ENCODE measurements at regions not wholly inside any gene's neighbourhood (a gene's known extent, or its start where the extent isn't known, plus 50 kb on each side); places are given as distances from the start of the nearest gene placed in this dataset.

DNA sequence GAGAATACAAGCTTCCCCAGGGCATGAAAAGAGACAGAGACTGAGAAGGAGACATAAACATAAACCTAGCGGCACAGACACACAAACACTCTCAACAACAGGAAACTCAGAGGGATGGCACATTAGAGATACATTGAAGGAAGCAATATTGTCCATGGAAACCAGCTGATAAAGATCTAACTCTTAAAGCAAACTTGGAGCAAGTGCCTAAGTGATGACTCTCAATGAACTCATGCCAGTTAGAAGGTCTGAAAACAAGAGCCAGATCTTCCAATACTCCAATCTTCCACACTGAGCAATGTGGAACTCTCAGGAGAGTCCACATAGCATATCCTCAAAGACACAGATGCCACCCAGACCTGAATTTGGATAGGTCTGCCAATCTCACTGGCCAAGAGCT is 168.8 kb upstream of the ISX start:
- TF ChIP-seq, protein P1, sequence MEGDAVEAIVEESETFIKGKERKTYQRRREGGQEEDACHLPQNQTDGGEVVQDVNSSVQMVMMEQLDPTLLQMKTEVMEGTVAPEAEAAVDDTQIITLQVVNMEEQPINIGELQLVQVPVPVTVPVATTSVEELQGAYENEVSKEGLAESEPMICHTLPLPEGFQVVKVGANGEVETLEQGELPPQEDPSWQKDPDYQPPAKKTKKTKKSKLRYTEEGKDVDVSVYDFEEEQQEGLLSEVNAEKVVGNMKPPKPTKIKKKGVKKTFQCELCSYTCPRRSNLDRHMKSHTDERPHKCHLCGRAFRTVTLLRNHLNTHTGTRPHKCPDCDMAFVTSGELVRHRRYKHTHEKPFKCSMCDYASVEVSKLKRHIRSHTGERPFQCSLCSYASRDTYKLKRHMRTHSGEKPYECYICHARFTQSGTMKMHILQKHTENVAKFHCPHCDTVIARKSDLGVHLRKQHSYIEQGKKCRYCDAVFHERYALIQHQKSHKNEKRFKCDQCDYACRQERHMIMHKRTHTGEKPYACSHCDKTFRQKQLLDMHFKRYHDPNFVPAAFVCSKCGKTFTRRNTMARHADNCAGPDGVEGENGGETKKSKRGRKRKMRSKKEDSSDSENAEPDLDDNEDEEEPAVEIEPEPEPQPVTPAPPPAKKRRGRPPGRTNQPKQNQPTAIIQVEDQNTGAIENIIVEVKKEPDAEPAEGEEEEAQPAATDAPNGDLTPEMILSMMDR (conservative IDR thresholded peaks at IDR 0.05; ENCODE audit: low read depth, low read length) = no peak
- TF ChIP-seq EZH2 (IDR thresholded peaks at IDR 0.05; ENCODE audit: borderline replicate concordance, low read depth, low read length, poor library complexity, severe bottlenecking) = no peak

All from A673 (cell line).